MM.1S (cell line): ENCODE measurements at regions not wholly inside any gene's neighbourhood (a gene's known extent, or its start where the extent isn't known, plus 50 kb on each side); places are given as distances from the start of the nearest gene placed in this dataset.

ENCODE experiments used
- DNase-seq: peaks from one replicate; pipeline ENCODE4 v3.0.0-alpha.2; 2015
- H2AFZ ChIP-seq: fragments of 300-600 bp; sonication (generic); 2 replicates; pipeline ENCODE4 v1.6.0; 2016; ENCODE audit warnings: antibody characterized with exemption, low read length
- H3F3A ChIP-seq: fragments of 300-600 bp; sonication (generic); 2 replicates; pipeline ENCODE4 v1.6.1; 2016; ENCODE audit warnings: mild to moderate bottlenecking, antibody characterized with exemption, low read length, moderate library complexity, mixed read lengths; ENCODE audit not compliant: insufficient read depth
- H3K27ac ChIP-seq: fragments of 300-600 bp; sonication (generic); 2 replicates; pipeline ENCODE4 v1.5.1; 2016; ENCODE audit warnings: mild to moderate bottlenecking, low read length
- H3K27me3 ChIP-seq: fragments of 300-600 bp; sonication (generic); replicated peaks from 2 replicates; pipeline ENCODE4 v1.6.0; 2016; ENCODE audit warnings: low read length; ENCODE audit not compliant: insufficient read depth
- H3K36me3 ChIP-seq: fragments of 300-600 bp; sonication (generic); replicated peaks from 2 replicates; pipeline ENCODE4 v1.6.1; 2016; ENCODE audit warnings: mild to moderate bottlenecking, low read length, mixed read lengths; ENCODE audit not compliant: insufficient read depth
- H3K4me1 ChIP-seq: fragments of 300-600 bp; sonication (generic); 2 replicates; pipeline ENCODE4 v1.6.1; 2016; ENCODE audit warnings: low read length, mixed read lengths
- H3K4me2 ChIP-seq: fragments of 300-600 bp; sonication (generic); 2 replicates; pipeline ENCODE4 v1.6.0; 2016; ENCODE audit warnings: low read depth, low read length
- H3K4me3 ChIP-seq: fragments of 300-600 bp; sonication (generic); 2 replicates; pipeline ENCODE4 v1.5.1; 2016; ENCODE audit warnings: low read length, mixed read lengths
- H3K79me2 ChIP-seq: fragments of 300-600 bp; sonication (generic); 2 replicates; pipeline ENCODE4 v1.6.1; 2016; ENCODE audit warnings: mixed run types, low read length, mixed read lengths
- H3K9ac ChIP-seq: fragments of 300-600 bp; sonication (generic); 2 replicates; pipeline ENCODE4 v1.6.1; 2016; ENCODE audit warnings: low read length, mixed read lengths
- H3K9me2 ChIP-seq: fragments of 300-600 bp; sonication (generic); replicated peaks from 2 replicates; pipeline ENCODE4 v1.6.1; 2016; ENCODE audit warnings: mild to moderate bottlenecking, low read length, mixed read lengths; ENCODE audit not compliant: insufficient read depth
- H3K9me3 ChIP-seq: fragments of 300-600 bp; sonication (generic); replicated peaks from 2 replicates; pipeline ENCODE4 v1.6.1; 2016; ENCODE audit warnings: mild to moderate bottlenecking, low read length, mixed read lengths; ENCODE audit not compliant: insufficient read depth
- H4K20me1 ChIP-seq: fragments of 300-600 bp; sonication (generic); 2 replicates; pipeline ENCODE4 v1.6.1; 2016; ENCODE audit warnings: mild to moderate bottlenecking, low read length, moderate library complexity, mixed read lengths; ENCODE audit not compliant: insufficient read depth
- CTCF ChIP-seq: fragments of 300-600 bp; sonication (generic); IDR thresholded peaks from 2 replicates; pipeline ENCODE4 v1.5.1; 2016; ENCODE audit warnings: antibody characterized with exemption, low read length, mixed read lengths
- EZH2 ChIP-seq: fragments of 300-600 bp; sonication (generic); optimal IDR thresholded peaks from 2 replicates; pipeline ENCODE3; 2017; ENCODE audit warnings: low read depth, mild to moderate bottlenecking, antibody characterized with exemption, low read length, mixed read lengths
- EZH2phosphoT487 ChIP-seq: fragments of 300-600 bp; sonication (generic); IDR thresholded peaks from 2 replicates; pipeline ENCODE4 v1.6.1; 2018; ENCODE audit warnings: antibody characterized with exemption, low read length

GRCh38 chr6:152916035-152916434 lies 66.8 kb downstream of the FBXO5 start:
- no peak for DNase-seq
- Histone ChIP-seq H3K9me3 (no peaks in the 10 kb centered on the region), H3F3A (no peaks in the 10 kb centered on the region), H3K79me2 (no peaks in the 10 kb centered on the region), H3K4me3 (no peak overlapping the region), H3K27me3 (no peaks in the 10 kb centered on the region), H3K9ac (no peak overlapping the region), H3K4me2 (no peak overlapping the region), H3K27ac (no peak overlapping the region), H3K4me1 (no peaks in the 10 kb centered on the region), H2AFZ (no peak overlapping the region), H4K20me1 (no peaks in the 10 kb centered on the region), H3K36me3 (no peaks in the 10 kb centered on the region), H3K9me2 (no peaks in the 10 kb centered on the region)
- no peak for TF ChIP-seq EZH2phosphoT487
- TF ChIP-seq EZH2, result no peak
- no peak for TF ChIP-seq CTCF

- no peaks in the 10 kb centered on the region for H3K36me3 ChIP-seq
- TF ChIP-seq CTCF (no peak), EZH2phosphoT487 (no peak), EZH2 (no peak)
Observed at GRCh38 chr6:152918991-152919390, 63.9 kb downstream of the FBXO5 start.

GRCh38 chr6:152920016-152920415 lies 62.8 kb downstream of the FBXO5 start:
- TF ChIP-seq EZH2 (no peak), EZH2phosphoT487 (no peak), CTCF (no peak)
- H3K27me3 ChIP-seq, result no peaks in the 10 kb centered on the region

More at GRCh38 chr6:152918991-152919390, 63.9 kb downstream of the FBXO5 start:
- DNase-seq, result no peak
- Histone ChIP-seq H3F3A (no peaks in the 10 kb centered on the region), H3K27me3 (no peaks in the 10 kb centered on the region), H3K9ac (no peak overlapping the region), H4K20me1 (no peaks in the 10 kb centered on the region), H3K27ac (no peak overlapping the region), H3K4me1 (no peaks in the 10 kb centered on the region), H3K9me3 (no peaks in the 10 kb centered on the region), H3K4me3 (no peak overlapping the region), H3K4me2 (no peak overlapping the region), H3K9me2 (no peaks in the 10 kb centered on the region), H3K79me2 (no peaks in the 10 kb centered on the region), H2AFZ (no peak overlapping the region)

More at GRCh38 chr6:152920016-152920415, 62.8 kb downstream of the FBXO5 start:
- no peak overlapping the region for H3K4me3 ChIP-seq
- H4K20me1 ChIP-seq, result no peaks in the 10 kb centered on the region
- H3F3A ChIP-seq, result no peaks in the 10 kb centered on the region
- no peaks in the 10 kb centered on the region for H3K79me2 ChIP-seq
- no peak for DNase-seq
- H3K36me3 ChIP-seq, result no peaks in the 10 kb centered on the region
- H3K9me2 ChIP-seq, result no peaks in the 10 kb centered on the region
- H2AFZ ChIP-seq, result no peak overlapping the region
- no peak overlapping the region for H3K27ac ChIP-seq
- no peaks in the 10 kb centered on the region for H3K4me1 ChIP-seq
- H3K4me2 ChIP-seq, result no peak overlapping the region
- no peak overlapping the region for H3K9ac ChIP-seq
- H3K9me3 ChIP-seq, result no peaks in the 10 kb centered on the region
